ENCODE measurements at regions not wholly inside any gene's neighbourhood (a gene's known extent, or its start where the extent isn't known, plus 50 kb on each side); places are given as distances from the start of the nearest gene placed in this dataset.

- H3K9me3 Mint-ChIP-seq, result no peaks in the 10 kb centered on the region
- intact Hi-C loops (cut with micrococcal nuclease), result no loop called here
- no peak overlapping the region for H3K27ac Mint-ChIP-seq
- H3K4me1 Mint-ChIP-seq (ENCODE audit: low read depth), result no peaks in the 10 kb centered on the region
- no peak overlapping the region for H3K4me3 Mint-ChIP-seq
- no peaks in the 10 kb centered on the region for H3K36me3 Mint-ChIP-seq (ENCODE audit: low read depth)
- no peak for DNase-seq (ENCODE audit: low spot score)
- H3K27me3 Mint-ChIP-seq (ENCODE audit: insufficient read depth), result no peaks in the 10 kb centered on the region
Observed at GRCh38 chr2:122651236-122651635, 895.8 kb downstream of the TSN start.

GRCh38 chr2:122651780-122652179 lies 896.3 kb downstream of the TSN start:
- H3K36me3 Mint-ChIP-seq (ENCODE audit: low read depth), result no peaks in the 10 kb centered on the region
- intact Hi-C loops (cut with micrococcal nuclease), result no loop called here
- no peaks in the 10 kb centered on the region for H3K27me3 Mint-ChIP-seq (ENCODE audit: insufficient read depth)
- H3K9me3 Mint-ChIP-seq, result no peaks in the 10 kb centered on the region
- no peak for DNase-seq (ENCODE audit: low spot score)
- no peak overlapping the region for H3K4me3 Mint-ChIP-seq
- H3K27ac Mint-ChIP-seq, result no peak overlapping the region
- no peaks in the 10 kb centered on the region for H3K4me1 Mint-ChIP-seq (ENCODE audit: low read depth)

- H3K4me1 Mint-ChIP-seq (ENCODE audit: low read depth), result no peaks in the 10 kb centered on the region
- no peak for DNase-seq (ENCODE audit: low spot score)
- H3K27me3 Mint-ChIP-seq (ENCODE audit: insufficient read depth), result no peaks in the 10 kb centered on the region
- no peaks in the 10 kb centered on the region for H3K9me3 Mint-ChIP-seq
- H3K27ac Mint-ChIP-seq, result no peak overlapping the region
- intact Hi-C loops (cut with micrococcal nuclease), result no loop called here
- H3K4me3 Mint-ChIP-seq, result no peak overlapping the region
- no peaks in the 10 kb centered on the region for H3K36me3 Mint-ChIP-seq (ENCODE audit: low read depth)
Observed at GRCh38 chr2:122652670-122653069, 897.2 kb downstream of the TSN start.

- peaks cover 4% of the 10 kb centered on the region for H3K27me3 Mint-ChIP-seq (ENCODE audit: insufficient read depth)
Observed at GRCh38 chr2:122656403-122656802, 901.0 kb downstream of the TSN start.

GRCh38 chr2:122660786-122661634 lies 905.6 kb downstream of the TSN start:
- peaks cover 4% of the 10 kb centered on the region for H3K27me3 Mint-ChIP-seq (ENCODE audit: insufficient read depth)
- intact Hi-C loops (cut with micrococcal nuclease), result no loop called here
- no peak overlapping the region for H3K4me3 Mint-ChIP-seq
- H3K9me3 Mint-ChIP-seq, result no peaks in the 10 kb centered on the region
- no peak overlapping the region for H3K27ac Mint-ChIP-seq
- H3K4me1 Mint-ChIP-seq (ENCODE audit: low read depth), result no peaks in the 10 kb centered on the region
- no peak for DNase-seq (ENCODE audit: low spot score)
- no peaks in the 10 kb centered on the region for H3K36me3 Mint-ChIP-seq (ENCODE audit: low read depth)

More at GRCh38 chr2:122656403-122656802, 901.0 kb downstream of the TSN start:
- intact Hi-C loops (cut with micrococcal nuclease), result no loop called here
- H3K4me3 Mint-ChIP-seq, result no peak overlapping the region
- H3K27ac Mint-ChIP-seq, result no peak overlapping the region
- no peak for DNase-seq (ENCODE audit: low spot score)
- H3K4me1 Mint-ChIP-seq (ENCODE audit: low read depth), result no peaks in the 10 kb centered on the region
- no peaks in the 10 kb centered on the region for H3K9me3 Mint-ChIP-seq
- no peaks in the 10 kb centered on the region for H3K36me3 Mint-ChIP-seq (ENCODE audit: low read depth)

GRCh38 chr2:122663620-122664019 lies 908.2 kb downstream of the TSN start:
- H3K27me3 Mint-ChIP-seq (ENCODE audit: insufficient read depth), result peaks cover 4% of the 10 kb centered on the region
- H3K9me3 Mint-ChIP-seq, result no peaks in the 10 kb centered on the region
- no peak overlapping the region for H3K27ac Mint-ChIP-seq
- H3K36me3 Mint-ChIP-seq (ENCODE audit: low read depth), result no peaks in the 10 kb centered on the region
- H3K4me3 Mint-ChIP-seq, result no peak overlapping the region
- DNase-seq (ENCODE audit: low spot score), result no peak
- intact Hi-C loops (cut with micrococcal nuclease), result no loop called here
- H3K4me1 Mint-ChIP-seq (ENCODE audit: low read depth), result no peaks in the 10 kb centered on the region

GRCh38 chr2:122669627-122670026 lies 914.2 kb downstream of the TSN start:
- H3K4me1 Mint-ChIP-seq (ENCODE audit: low read depth), result no peaks in the 10 kb centered on the region
- peaks cover 3% of the 10 kb centered on the region for H3K9me3 Mint-ChIP-seq
- intact Hi-C loops (cut with micrococcal nuclease), result no loop called here
- no peak overlapping the region for H3K27ac Mint-ChIP-seq
- H3K4me3 Mint-ChIP-seq, result no peak overlapping the region
- no peaks in the 10 kb centered on the region for H3K36me3 Mint-ChIP-seq (ENCODE audit: low read depth)
- H3K27me3 Mint-ChIP-seq (ENCODE audit: insufficient read depth), result no peaks in the 10 kb centered on the region
- no peak for DNase-seq (ENCODE audit: low spot score)

GRCh38 chr2:122670897-122671296 lies 915.4 kb downstream of the TSN start:
- Mint-ChIP-seq H3K27me3 (ENCODE audit: insufficient read depth) (no peaks in the 10 kb centered on the region), H3K4me1 (ENCODE audit: low read depth) (no peaks in the 10 kb centered on the region), H3K27ac (no peak overlapping the region), H3K4me3 (no peak overlapping the region), H3K9me3 (peaks cover 3% of the 10 kb centered on the region), H3K36me3 (ENCODE audit: low read depth) (no peaks in the 10 kb centered on the region)
- no peak for DNase-seq (ENCODE audit: low spot score)
- intact Hi-C loops (cut with micrococcal nuclease), result no loop called here

GRCh38 chr2:122680662-122681061 lies 925.2 kb downstream of the TSN start:
- no peak for DNase-seq (ENCODE audit: low spot score)
- no peaks in the 10 kb centered on the region for H3K4me1 Mint-ChIP-seq (ENCODE audit: low read depth)
- H3K36me3 Mint-ChIP-seq (ENCODE audit: low read depth), result no peaks in the 10 kb centered on the region
- peaks cover 6% of the 10 kb centered on the region for H3K9me3 Mint-ChIP-seq
- H3K4me3 Mint-ChIP-seq, result no peak overlapping the region
- H3K27ac Mint-ChIP-seq, result no peak overlapping the region
- H3K27me3 Mint-ChIP-seq (ENCODE audit: insufficient read depth), result no peaks in the 10 kb centered on the region
- intact Hi-C loops (cut with micrococcal nuclease), result no loop called here

GRCh38 chr2:122681626-122682025 lies 926.2 kb downstream of the TSN start:
- intact Hi-C loops (cut with micrococcal nuclease), result no loop called here
- H3K4me3 Mint-ChIP-seq, result no peak overlapping the region
- H3K4me1 Mint-ChIP-seq (ENCODE audit: low read depth), result no peaks in the 10 kb centered on the region
- DNase-seq (ENCODE audit: low spot score), result no peak
- H3K9me3 Mint-ChIP-seq, result peaks cover 6% of the 10 kb centered on the region
- no peaks in the 10 kb centered on the region for H3K27me3 Mint-ChIP-seq (ENCODE audit: insufficient read depth)
- no peaks in the 10 kb centered on the region for H3K36me3 Mint-ChIP-seq (ENCODE audit: low read depth)
- no peak overlapping the region for H3K27ac Mint-ChIP-seq

GRCh38 chr2:122682356-122682755 lies 926.9 kb downstream of the TSN start:
- Mint-ChIP-seq H3K9me3 (peaks cover 10% of the 10 kb centered on the region), H3K4me3 (no peak overlapping the region), H3K27me3 (ENCODE audit: insufficient read depth) (no peaks in the 10 kb centered on the region), H3K27ac (no peak overlapping the region), H3K4me1 (ENCODE audit: low read depth) (no peaks in the 10 kb centered on the region), H3K36me3 (ENCODE audit: low read depth) (no peaks in the 10 kb centered on the region)
- intact Hi-C loops (cut with micrococcal nuclease), result no loop called here
- DNase-seq (ENCODE audit: low spot score), result no peak

GRCh38 chr2:122683018-122683417 lies 927.6 kb downstream of the TSN start:
- H3K4me3 Mint-ChIP-seq, result no peak overlapping the region
- H3K36me3 Mint-ChIP-seq (ENCODE audit: low read depth), result no peaks in the 10 kb centered on the region
- H3K4me1 Mint-ChIP-seq (ENCODE audit: low read depth), result no peaks in the 10 kb centered on the region
- H3K27me3 Mint-ChIP-seq (ENCODE audit: insufficient read depth), result no peaks in the 10 kb centered on the region
- intact Hi-C loops (cut with micrococcal nuclease), result no loop called here
- no peak overlapping the region for H3K27ac Mint-ChIP-seq
- no peak for DNase-seq (ENCODE audit: low spot score)
- H3K9me3 Mint-ChIP-seq, result peaks cover 10% of the 10 kb centered on the region

GRCh38 chr2:122692400-122693083 lies 937.1 kb downstream of the TSN start:
- H3K4me1 Mint-ChIP-seq (ENCODE audit: low read depth), result no peaks in the 10 kb centered on the region
- no peak for DNase-seq (ENCODE audit: low spot score)
- no peak overlapping the region for H3K27ac Mint-ChIP-seq
- no peaks in the 10 kb centered on the region for H3K36me3 Mint-ChIP-seq (ENCODE audit: low read depth)
- intact Hi-C loops (cut with micrococcal nuclease), result no loop called here
- H3K27me3 Mint-ChIP-seq (ENCODE audit: insufficient read depth), result no peaks in the 10 kb centered on the region
- no peak overlapping the region for H3K4me3 Mint-ChIP-seq
- peaks cover 3% of the 10 kb centered on the region for H3K9me3 Mint-ChIP-seq
